GM18520 (cell line): ENCODE measurements at regions not wholly inside any gene's neighbourhood (a gene's known extent, or its start where the extent isn't known, plus 50 kb on each side); places are given as distances from the start of the nearest gene placed in this dataset.

ENCODE experiments used
- ATAC-seq: cut with Tn5 transposase; IDR thresholded peaks from one replicate; pipeline ENCODE4 v1.9.1; 2021; ENCODE audit not compliant: unreplicated experiment

GRCh38 chr12:91931111-91931510 lies 214.5 kb downstream of the BTG1 start:
- no peak for ATAC-seq

GRCh38 chr12:91928501-91928900 lies 217.1 kb downstream of the BTG1 start:
- no peak for ATAC-seq

- no peak for ATAC-seq
Observed at GRCh38 chr12:91926848-91927247, 218.8 kb downstream of the BTG1 start.

GRCh38 chr12:91924827-91925226 lies 220.8 kb downstream of the BTG1 start:
- ATAC-seq = no peak

GRCh38 chr12:91923864-91924263 lies 221.8 kb downstream of the BTG1 start:
- ATAC-seq = no peak

- ATAC-seq = no peak
Observed at GRCh38 chr12:91922674-91923073, 223.0 kb downstream of the BTG1 start.

- ATAC-seq = no peak
Observed at GRCh38 chr12:91922139-91922538, 223.5 kb downstream of the BTG1 start.

GRCh38 chr12:91921555-91921954 lies 224.1 kb downstream of the BTG1 start:
- no peak for ATAC-seq

GRCh38 chr12:91920741-91921140 lies 224.9 kb downstream of the BTG1 start:
- ATAC-seq = no peak

GRCh38 chr12:91920276-91920675 lies 225.4 kb downstream of the BTG1 start:
- no peak for ATAC-seq

- no peak for ATAC-seq
Observed at GRCh38 chr12:91918431-91918830, 227.2 kb downstream of the BTG1 start.

- no peak for ATAC-seq
Observed at GRCh38 chr12:91914701-91915100, 230.9 kb downstream of the BTG1 start.

- no peak for ATAC-seq
Observed at GRCh38 chr12:91913651-91914050, 232.0 kb downstream of the BTG1 start.

- no peak for ATAC-seq
Observed at GRCh38 chr12:91913124-91913523, 232.5 kb downstream of the BTG1 start.

GRCh38 chr12:91912178-91912577 lies 233.5 kb downstream of the BTG1 start:
- ATAC-seq = no peak

GRCh38 chr12:91910871-91911388 lies 234.7 kb downstream of the BTG1 start:
- no peak for ATAC-seq

GRCh38 chr12:91902860-91903683 lies 242.6 kb downstream of the BTG1 start:
- ATAC-seq = no peak

- no peak for ATAC-seq
Observed at GRCh38 chr12:91901381-91902074, 244.1 kb downstream of the BTG1 start.

- no peak for ATAC-seq
Observed at GRCh38 chr12:91900971-91901370, 244.7 kb downstream of the BTG1 start.

GRCh38 chr12:91899056-91899455 lies 246.6 kb downstream of the BTG1 start:
- no peak for ATAC-seq

- ATAC-seq = no peak
Observed at GRCh38 chr12:91897025-91897515, 248.6 kb downstream of the BTG1 start.
